NCI-H2029 (cell line): ENCODE measurements at regions not wholly inside any gene's neighbourhood (a gene's known extent, or its start where the extent isn't known, plus 50 kb on each side); places are given as distances from the start of the nearest gene placed in this dataset.
A peak's percentile ranks its signal among the peaks of the same experiment; 100 is the strongest.
"Not testable (repeated sequence)": the region's sequence is repeated elsewhere in the genome, so short reads cannot be mapped to it uniquely, and the experiment has no call there.

Experiments
- DNase-seq: peaks from one replicate; lab custom pipeline; 2025; lab: John Stamatoyannopoulos, UW

DNA sequence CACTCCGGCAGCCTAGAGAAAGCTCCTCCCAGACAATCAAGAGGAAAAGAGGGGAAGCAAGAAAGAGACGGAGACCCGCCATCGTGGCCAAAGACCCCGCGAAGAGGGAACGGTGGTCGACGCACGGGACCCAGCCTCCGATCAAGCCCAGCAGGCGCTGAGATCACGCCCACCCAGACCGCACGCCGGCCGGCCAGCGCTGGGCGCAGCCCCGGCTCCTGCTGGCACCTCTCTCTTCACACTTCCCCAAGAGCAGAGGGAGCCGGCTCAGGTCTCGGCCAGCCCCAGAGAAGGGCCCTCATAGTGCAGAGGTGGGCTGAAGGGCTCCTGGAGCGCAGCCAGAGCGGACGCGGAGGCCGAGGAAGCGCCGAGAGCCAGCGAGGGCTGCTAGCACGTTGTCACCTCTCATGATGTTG lies 918.4 kb upstream of the ADAMTS5 start:
- peak; percentile 1 for DNase-seq

DNA sequence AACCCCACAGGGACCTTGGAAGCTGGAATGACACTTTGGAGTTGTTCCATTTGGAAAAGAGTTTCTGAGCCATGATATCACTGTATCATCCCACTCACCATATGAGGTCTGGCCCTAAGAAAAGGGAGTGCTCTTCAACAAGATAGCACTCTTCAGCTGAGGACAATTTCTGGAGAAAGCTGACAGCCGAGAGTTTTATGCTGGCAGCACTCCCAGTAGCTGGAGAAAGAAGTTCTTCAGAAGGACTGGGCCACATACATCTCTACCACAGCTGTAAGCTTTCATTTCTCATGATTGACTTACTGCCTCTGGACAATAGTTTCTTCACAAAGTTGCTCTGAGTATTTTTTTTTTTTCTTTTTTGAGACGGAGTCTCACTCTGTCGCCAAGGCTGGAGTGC lies 914.4 kb upstream of the ADAMTS5 start:
- not testable (repeated sequence) for DNase-seq

DNA sequence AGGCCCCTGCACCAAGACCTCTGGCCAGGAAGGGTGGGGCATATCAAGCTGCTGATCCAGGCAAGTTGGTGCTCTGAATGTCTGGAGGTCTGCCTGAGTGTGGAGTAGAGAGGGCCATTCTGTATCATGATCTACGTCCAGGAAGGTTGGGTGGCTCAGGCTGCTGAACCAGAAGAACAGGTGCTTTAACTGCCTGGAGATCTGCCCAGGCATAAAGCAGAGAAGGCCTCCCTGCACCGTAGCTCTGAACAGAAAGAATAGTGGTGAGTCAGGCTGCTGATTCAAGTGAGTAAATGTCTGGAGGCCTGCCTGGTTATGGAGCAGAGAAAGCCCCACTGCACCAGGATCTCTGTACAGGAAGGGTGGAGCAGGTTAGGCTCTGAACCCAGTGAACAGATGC lies 905.5 kb upstream of the ADAMTS5 start:
- not testable (repeated sequence) for DNase-seq

DNA sequence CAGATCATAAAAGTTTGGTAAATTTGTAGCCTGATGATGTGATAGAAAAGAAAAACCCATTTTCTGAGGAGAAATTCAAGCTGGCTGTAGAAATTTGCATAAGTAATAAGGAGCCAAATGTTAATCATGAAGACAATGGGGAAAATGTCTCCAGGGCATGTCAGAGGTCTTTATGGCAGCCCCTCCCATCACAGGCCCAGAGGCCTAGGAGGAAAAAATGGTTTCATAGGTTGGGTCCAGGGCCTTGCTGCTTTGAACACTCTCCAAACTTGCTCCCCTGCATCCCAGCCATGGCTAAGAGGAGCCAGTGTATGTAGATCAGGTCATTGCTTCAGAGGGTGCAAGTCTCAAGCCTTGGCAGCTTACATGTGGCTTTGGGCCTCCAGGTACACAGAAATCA lies 903.9 kb upstream of the ADAMTS5 start:
- DNase-seq: not testable (repeated sequence)

DNA sequence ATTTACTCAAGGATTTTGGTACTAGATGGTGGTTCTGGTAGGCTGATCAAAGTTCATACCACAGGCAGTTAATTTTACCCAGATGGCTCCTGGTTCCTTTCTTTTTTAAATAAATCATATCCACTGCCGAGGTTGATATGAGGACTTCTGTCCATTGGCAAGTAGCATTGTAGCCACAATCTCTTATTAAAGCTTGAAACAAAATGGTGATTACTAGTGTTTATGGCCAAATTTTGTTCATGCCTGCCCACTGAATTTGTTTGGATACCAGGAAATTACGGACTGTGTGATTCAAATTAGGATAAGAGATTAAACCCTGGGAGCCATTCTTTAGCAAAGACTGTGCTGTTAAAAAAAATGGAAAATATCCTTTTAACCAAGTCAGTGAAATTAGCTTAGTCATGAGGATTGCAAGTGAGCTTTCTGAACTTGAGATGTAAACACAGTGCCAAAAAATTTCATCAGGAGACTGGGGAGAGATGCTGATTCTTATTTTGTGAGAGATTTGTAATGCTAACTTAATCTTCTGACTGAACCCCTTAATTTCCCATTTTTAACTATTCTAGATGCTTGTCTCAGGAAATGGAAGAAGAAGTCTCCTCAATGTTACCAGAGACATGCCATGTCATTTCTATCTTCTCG lies 893.5 kb upstream of the ADAMTS5 start:
- not testable (repeated sequence) for DNase-seq

DNA sequence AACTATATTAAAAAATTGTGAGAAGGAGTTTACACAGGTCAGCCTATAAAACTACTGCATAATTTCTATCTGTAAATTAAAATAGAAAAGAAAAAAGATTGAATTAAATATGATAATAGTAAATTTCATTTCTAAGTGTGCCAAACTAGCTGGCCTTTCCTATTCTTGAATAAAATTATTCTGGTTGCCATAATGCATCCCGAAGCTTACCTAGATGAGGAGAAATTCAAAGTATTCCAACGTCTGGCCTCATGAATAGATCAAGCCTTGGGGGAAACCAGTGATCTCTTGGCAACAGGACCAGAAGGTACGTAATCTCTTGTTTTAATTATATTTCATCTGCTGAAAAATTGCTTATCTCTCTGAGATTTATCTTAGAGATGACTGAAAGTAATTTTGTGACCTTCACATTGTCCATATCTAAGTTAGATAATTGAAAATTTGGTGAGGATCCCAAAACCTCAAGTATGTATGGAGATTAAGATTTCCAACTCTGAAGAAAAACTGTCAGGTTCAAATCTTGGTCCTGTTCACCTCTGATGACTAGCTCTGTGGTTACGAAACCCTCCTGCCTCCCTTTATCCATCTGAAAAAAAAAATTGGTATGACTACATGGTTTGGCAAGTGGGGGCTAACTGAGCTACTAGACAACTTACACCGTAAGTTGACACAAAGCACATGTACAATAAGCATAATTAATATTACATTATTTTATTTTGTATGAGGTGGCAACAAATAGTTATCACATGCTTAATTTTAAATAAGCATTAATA lies 891.4 kb upstream of the ADAMTS5 start:
- not testable (repeated sequence) for DNase-seq

DNA sequence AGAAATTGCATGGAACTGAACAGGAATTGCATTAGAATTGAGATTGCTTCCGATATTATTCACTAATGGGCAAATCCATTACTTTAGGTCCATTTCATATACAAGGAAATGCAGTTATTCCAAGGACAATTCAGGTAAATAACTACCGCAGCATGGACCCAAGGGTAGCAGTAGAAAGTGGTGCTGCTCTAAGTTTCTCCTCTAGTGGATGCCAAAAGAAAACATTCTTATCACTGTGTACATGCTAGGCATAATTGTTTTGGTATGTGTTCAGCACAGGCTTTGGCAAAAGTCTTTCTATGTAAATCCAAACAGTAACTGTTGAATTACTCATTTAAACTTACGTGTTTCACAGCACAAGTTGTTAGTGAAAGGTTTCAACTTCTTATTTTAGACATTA lies 890.1 kb upstream of the ADAMTS5 start:
- not testable (repeated sequence) for DNase-seq

DNA sequence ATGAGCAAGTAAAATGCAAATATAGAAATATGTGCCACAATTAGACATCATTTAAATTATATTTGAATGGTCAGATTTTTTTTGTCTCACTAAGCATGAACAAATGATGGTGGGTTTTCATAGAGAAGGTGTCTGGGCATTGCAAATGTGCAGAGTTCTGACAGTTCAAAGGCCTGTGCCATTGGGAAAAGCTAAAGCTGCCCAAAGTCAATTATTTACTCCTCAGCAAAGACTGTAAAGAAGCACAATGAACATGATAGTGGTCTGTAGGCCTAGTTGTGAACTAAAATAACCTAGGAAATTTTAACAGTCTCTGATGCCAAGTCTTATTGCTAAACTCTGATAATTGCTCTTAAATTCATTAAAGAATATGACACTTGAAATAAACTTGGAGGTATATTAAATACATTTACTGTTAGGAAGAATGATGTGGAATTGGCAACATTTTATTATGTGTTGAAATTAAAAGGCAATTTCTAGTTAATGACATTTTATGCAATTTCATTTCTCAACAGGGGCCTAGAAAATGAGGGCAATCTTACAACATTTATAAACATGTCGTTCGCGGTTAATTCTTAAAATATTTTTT lies 874.3 kb upstream of the ADAMTS5 start:
- DNase-seq: no peak

DNA sequence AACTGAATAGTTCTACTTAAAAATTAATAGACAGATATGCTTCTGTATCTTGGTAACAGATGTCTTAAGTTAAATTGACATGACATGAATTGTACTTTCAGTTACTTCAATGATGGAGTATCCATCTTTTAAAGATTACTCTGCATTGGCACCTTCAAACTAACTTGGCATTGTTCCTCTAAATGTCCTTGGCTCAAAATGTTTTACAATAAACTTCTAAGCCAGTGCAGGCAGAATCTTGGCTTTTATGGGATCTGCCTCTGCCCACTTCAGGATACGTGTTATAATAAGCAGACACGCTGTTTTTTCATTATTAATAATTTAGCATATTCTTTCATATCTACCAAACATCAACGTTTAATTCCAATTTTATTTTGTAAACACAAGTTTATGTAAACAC lies 873.4 kb upstream of the ADAMTS5 start:
- no peak for DNase-seq

DNA sequence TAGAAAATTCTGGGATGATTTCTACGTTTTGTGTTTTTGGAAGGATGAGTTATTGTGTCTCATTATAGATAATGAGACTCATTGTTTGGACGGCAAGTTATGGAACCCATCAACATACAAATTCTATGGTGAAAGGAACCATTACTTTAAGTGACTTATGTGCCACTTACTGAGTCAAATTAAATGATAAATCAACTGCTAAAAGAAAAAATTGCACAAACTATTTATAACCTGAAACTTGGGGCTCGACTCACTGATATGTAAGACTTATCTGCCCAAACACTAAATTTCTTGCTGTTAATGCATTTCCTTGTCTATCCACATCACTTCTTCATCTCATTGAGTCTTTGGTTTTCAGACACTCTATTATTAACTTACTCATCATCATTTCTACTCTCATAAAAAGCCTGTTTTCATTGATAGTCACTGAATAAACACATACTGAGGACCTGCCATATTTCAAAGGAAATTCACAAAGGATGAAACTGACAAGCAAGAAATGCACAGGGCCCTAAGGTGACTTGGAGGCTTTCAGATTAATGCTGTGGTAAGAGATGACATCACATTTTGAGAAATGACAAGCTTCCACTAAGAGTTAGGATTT lies 872.7 kb upstream of the ADAMTS5 start:
- DNase-seq: no peak

DNA sequence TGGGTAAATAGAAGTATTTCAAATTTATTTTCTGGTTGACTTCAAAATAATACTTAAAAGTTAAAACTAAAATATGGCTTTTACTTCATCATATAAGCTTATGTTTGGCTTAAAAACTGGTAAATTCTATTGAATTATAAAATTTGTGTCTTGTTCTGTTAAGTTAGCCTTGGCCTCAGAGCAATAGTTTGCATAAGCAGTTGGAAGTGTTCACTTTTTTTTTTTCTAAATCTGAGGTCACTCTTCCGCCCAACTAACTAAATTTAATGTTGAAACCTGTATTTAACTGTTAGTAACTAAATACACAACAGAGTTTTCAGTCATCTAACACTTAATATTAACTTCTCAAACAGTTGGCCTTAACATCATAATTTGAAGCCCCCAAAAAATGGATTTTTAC lies 871.7 kb upstream of the ADAMTS5 start:
- no peak for DNase-seq

DNA sequence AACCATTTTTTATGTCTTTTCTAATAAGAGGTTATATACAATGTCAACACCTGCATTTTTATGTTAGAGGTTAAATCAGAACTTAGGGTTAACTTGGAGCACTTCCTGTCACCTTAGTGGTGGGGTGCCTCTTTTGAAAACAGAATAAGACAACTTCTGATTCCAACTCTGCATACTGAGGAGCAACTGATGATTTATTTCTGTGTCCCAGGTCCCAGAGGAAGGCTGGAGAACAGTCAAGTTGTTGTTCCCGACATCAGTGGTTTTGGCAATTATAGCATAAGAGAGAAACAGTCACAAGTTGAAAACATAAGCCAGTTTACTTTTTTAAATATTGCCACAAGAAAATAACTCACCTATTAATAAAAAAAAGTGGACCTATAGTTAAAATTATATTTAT lies 871.0 kb upstream of the ADAMTS5 start:
- DNase-seq: no peak

DNA sequence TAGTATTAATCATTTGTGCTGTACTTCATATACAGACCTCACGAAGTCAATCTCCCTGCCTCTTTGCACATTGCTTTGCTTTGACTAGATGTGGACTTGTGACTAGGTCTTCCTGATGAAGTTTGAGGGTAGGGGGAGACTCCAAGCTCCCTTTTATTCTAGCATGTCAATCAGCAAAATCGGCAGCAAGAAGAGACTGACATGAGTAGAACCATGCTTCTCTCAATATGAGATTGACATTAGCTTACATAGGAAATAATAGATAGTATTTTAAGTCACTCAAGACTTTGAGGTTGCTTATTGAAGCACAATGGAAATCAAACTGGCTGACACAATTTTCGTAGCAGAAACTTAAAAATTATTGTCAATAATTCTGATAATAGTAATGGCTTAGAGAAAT lies 866.4 kb upstream of the ADAMTS5 start:
- DNase-seq: no peak

DNA sequence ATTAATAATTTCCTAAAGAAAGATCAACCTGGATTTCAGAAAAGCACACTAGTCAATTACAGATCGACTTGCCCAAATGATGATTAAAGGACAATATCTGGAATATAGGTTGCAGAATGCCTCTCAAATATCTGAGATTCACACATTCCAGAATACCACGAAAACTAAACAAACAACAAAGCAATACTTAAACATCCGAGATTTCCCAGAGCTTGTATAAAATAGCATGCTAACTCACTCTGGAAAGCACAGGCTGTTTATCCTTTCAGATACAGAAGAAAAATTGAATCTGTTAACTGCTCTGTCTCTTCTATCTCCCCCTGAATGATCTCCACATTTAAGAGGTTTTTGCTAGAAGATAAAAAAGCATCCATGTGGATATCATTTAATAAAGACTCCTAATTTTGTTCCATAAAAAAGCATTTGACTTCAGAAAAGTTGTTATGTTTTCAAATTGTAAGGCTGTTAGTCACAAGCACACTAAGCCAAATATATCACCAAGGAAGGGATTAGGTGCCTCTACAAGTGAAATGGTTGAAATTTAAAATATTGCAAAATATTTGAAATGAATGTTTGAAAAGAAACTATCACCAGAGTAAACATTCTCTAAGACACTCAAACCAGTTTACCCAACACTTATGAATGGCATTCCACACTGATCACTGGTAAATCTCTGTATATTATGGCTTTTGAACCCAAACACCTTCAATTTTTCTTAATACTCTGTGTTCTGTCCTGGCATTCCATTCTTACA lies 865.1 kb upstream of the ADAMTS5 start:
- no peak for DNase-seq

DNA sequence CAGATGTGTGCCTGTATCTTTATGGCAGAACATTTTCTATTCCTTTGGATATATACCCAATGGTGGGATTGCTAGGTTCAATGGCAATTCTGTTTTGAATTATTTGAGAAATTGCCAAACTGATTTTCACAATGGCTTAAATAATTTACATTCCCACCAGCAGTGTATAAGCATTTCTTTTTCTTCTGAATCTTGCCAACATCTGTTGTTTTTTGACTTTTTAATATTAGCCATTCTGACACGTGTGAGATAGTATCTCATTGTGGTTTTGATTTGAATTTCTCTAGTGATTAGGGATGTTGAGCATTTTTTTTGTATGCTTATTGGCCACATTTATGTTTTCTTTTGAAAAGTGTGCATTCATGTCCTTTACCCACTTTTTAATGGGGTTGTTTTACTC lies 864.3 kb upstream of the ADAMTS5 start:
- no peak for DNase-seq

DNA sequence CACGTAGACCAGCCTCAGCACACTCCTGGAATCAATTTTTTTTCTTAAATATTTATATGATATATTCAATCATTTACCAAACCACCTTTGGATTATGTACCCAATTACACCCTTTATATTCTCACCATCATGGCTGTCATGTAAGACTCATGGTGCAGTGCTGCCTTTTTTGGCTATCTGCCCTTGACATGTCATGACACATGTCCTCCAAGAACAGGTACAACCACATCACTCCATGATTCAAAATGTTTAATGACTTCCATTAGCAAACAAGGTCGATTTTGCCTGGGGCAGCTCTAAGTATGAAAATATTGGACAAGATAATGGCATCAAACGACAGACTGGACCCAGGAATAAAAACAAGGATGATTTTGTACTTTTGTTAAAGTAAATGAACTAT lies 861.1 kb upstream of the ADAMTS5 start:
- no peak for DNase-seq

DNA sequence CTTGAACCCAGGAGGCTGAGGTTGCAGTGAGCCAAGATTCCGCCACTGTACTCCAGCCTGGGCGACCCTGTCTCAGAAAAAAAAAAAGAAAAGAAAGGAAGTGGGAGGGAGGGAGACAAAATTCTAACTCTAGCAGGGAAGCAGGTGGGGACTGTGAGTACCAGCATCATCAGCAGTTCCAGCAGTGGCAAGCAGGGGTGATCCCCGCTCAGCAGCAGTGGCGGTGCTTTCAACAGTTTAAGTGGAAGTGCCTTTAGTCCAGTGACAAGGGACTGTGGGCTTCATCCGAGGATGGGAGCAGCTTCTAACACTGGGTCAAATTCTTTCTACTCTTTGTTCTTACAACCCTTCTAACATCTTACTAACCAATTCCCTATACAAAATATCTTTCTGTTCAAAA lies 858.1 kb upstream of the ADAMTS5 start:
- no peak for DNase-seq

DNA sequence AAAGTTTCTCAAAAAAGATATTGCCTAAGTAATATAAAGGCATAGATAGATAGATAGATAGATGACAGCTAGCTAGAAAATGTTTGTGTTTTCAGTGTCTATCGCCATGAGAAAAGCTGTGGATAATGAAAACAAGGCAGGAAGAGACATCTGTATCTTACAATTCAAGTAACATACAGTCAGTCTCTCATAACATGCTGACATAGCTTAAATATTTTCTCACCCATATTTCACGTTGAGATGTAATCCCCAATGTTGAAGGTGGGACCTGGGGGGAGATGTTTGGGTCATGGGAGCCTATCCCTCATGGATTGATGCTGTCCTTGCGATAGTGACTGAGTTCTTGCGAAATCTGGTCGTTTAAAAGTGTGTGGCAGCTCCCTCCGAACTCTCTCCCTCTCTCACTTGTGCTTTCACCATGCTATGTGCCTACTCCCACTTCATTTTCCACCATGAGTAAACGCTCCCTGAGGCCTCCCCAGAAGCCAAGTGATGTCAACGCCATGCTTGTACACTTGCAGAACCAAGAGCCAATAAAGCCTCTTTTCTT lies 856.8 kb upstream of the ADAMTS5 start:
- DNase-seq: no peak

DNA sequence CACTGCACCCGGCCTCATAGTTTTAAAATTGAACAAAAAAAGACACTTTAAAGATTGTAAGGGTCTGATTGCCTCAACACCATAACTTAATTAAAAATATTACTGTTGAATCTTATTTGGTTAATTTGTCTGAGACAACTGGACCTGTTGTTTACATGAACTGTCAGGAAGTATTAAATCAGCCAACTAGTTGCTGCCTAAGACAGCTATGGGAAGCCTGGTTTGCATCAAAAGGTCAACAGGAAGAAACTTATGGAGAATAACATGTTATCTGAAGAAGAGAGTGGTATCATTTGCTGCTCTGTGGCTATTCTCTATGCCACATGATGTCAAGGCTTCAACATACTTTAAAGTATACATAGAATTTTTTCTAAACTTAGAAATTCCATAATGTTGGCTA lies 853.5 kb upstream of the ADAMTS5 start:
- DNase-seq: no peak

DNA sequence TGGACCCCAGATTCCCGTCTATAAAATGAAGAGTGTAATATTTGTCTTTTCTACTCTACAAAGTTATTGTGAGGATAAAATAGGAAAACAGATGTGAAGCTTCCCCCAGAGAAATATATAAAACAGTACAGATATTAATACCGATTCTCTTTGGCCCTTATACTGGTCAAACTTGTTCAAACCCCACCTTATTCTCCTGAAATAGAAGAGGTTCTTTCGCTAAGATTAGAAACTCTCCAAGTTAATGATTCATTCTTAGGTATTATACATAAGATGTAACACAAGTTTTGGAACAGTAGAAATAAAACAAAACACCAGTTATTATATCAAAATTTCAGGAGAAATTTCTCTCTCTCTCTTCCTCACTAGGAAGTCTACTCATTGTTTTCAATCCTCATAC lies 852.4 kb upstream of the ADAMTS5 start:
- DNase-seq: no peak

DNA sequence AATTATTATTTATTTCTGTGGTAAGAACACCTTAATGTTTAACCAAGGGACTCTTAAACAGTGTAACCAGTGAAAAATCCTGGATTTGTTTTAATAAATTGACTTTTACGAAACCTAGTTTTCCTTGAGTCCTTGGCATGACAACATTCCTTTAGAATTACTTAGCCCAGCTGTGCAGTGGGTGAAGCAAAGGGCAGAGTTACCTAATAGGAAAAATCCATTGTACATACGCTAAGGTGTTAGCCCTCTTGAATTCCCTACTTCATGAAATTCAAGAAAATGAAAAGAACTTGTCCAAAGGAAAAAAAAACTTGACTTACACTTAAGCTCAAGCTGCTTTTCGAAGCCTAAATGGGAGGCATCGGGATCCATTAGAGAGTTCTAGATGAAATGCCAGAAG lies 852.0 kb upstream of the ADAMTS5 start:
- no peak for DNase-seq
